HepG2 (cell line): ENCODE measurements at regions not wholly inside any gene's neighbourhood (a gene's known extent, or its start where the extent isn't known, plus 50 kb on each side); places are given as distances from the start of the nearest gene placed in this dataset.
A peak's percentile ranks its signal among the peaks of the same experiment; 100 is the strongest.

Experiments
- ATAC-seq: fragments of 200-7000 bp; cut with Tn5 transposase; 3 replicates; pipeline ENCODE4 v1.9.1; 2020; ENCODE audit warnings: mild to moderate bottlenecking, moderate library complexity
- BruUV-seq: library from RNA; stranded (reverse); fragments of 400-500 nt; replicated peaks from 2 replicates; lab custom pipeline; 2021; lab: Mats Ljungman, UMichigan
- CTCF ChIA-PET: fragments of 300-600 bp; formaldehyde crosslinking; extraction: SDS; loops from one replicate; lab custom pipeline; 2021; ENCODE audit warnings: low total read pairs, inconsistent platforms, low intra/inter-chr PET ratio; lab: Yijun Ruan, JAX
- POLR2A ChIA-PET: fragments of 350-600 bp; sonication (Branson Sonifier 250); formaldehyde crosslinking; loops from one replicate; lab custom pipeline; 2020; ENCODE audit warnings: antibody characterized with exemption, inconsistent platforms; lab: Yijun Ruan, JAX
- DNase-seq: peaks from one replicate; pipeline ENCODE4 v3.0.0-alpha.2; 2015; ENCODE audit warnings: low spot score
- FAIRE-seq: peaks from 3 replicates; lab custom pipeline; 2011; peaks lifted over from hg19 to GRCh38; lab: Jason Lieb, UNC
- H2AFZ ChIP-seq: one replicate; pipeline ENCODE4 v1.6.1; 2011; ENCODE audit warnings: low read length, inconsistent platforms
- H3K27ac ChIP-seq: fragments of 300-600 bp; 3 replicates; pipeline ENCODE4 v1.8.0; 2011; ENCODE audit warnings: mixed run types, mild to moderate bottlenecking, mixed read lengths, low read length, inconsistent platforms; ENCODE audit not compliant: insufficient read depth; ENCODE audit errors: extremely low read length
- H3K27me3 ChIP-seq, 2 experiments: fragments of 200-600 bp in 1 of 2; 2 replicates in 1 of 2; 3 replicates in 1 of 2; pipeline versions ENCODE4 v1.6.0 to v1.8.0; 2011; ENCODE audit warnings: low read length in 2 of 2, mild to moderate bottlenecking in 2 of 2, moderate library complexity in 2 of 2, inconsistent platforms in 1 of 2; ENCODE audit not compliant: insufficient read depth in 2 of 2, control insufficient read depth in 1 of 2
- H3K36me3 ChIP-seq, 2 experiments: fragments of 200-600 bp in 1 of 2; replicated peaks in 1 of 2; 2 replicates in 1 of 2; 3 replicates in 1 of 2; pipeline versions ENCODE4 v1.5.1 to v1.8.0; 2011; ENCODE audit warnings: low read length in 2 of 2, inconsistent platforms in 1 of 2; ENCODE audit not compliant: insufficient read depth in 2 of 2, control insufficient read depth in 1 of 2
- H3K4me1 ChIP-seq: 2 replicates; pipeline ENCODE4 v1.5.1; 2012; ENCODE audit warnings: low read length, inconsistent platforms; ENCODE audit not compliant: insufficient read depth
- H3K4me2 ChIP-seq: 2 replicates; pipeline ENCODE4 v1.6.0; 2011; ENCODE audit warnings: low read depth, low read length, inconsistent platforms
- H3K4me3 ChIP-seq, 3 experiments: fragments of 200-600 bp in 1 of 3; sonication (generic), shearing (Covaris generic) in 1 of 3; replicated peaks in 1 of 3; 2 replicates each; pipeline ENCODE4 v1.5.1; 2011 to 2016; ENCODE audit warnings: low read length in 3 of 3, inconsistent platforms in 2 of 3, low read depth in 2 of 3, mild to moderate bottlenecking in 2 of 3, control low read depth in 1 of 3, mixed read lengths in 1 of 3; ENCODE audit not compliant: insufficient read depth in 1 of 3
- H3K79me2 ChIP-seq: one replicate; pipeline ENCODE4 v1.6.1; 2011; ENCODE audit warnings: low read length, inconsistent platforms; ENCODE audit not compliant: insufficient read depth
- H3K9ac ChIP-seq: 2 replicates; pipeline ENCODE4 v1.6.0; 2011; ENCODE audit warnings: mild to moderate bottlenecking, low read depth, low read length, inconsistent platforms; ENCODE audit not compliant: insufficient read depth
- H3K9me3 ChIP-seq: 2 replicates; pipeline ENCODE4 v1.5.1; 2012; ENCODE audit warnings: mild to moderate bottlenecking, low read length
- H4K20me1 ChIP-seq: 2 replicates; pipeline ENCODE4 v1.6.0; 2011; ENCODE audit warnings: inconsistent platforms, mild to moderate bottlenecking, low read length, moderate library complexity; ENCODE audit not compliant: insufficient read depth
- BORCS8-MEF2B ChIP-seq: sonication (generic); formaldehyde crosslinking; IDR thresholded peaks from 2 replicates; pipeline ENCODE4 v1.8.0; 2022; ENCODE audit warnings: mild to moderate bottlenecking, missing genetic modification reagents
- CCDC6 ChIP-seq: sonication (generic); formaldehyde crosslinking; IDR thresholded peaks from 2 replicates; pipeline ENCODE4 v1.8.1; 2022; ENCODE audit warnings: mild to moderate bottlenecking, missing genetic modification reagents, moderate library complexity
- MAFF ChIP-seq: IDR thresholded peaks from 2 replicates; pipeline ENCODE4 v1.6.1; 2011; ENCODE audit warnings: low read depth, low read length, improper control_type of control experiment
- MAFK ChIP-seq, 2 experiments: IDR thresholded peaks in 1 of 2; conservative IDR thresholded peaks in 1 of 2; 2 replicates each; pipeline ENCODE4 v1.6.1; 2011; ENCODE audit warnings: improper control_type of control experiment in 2 of 2, low read length in 2 of 2
- SMYD3 ChIP-seq: sonication (generic); formaldehyde crosslinking; IDR thresholded peaks from 2 replicates; pipeline ENCODE4 v1.8.1; 2023; ENCODE audit warnings: mild to moderate bottlenecking, missing genetic modification reagents
- WGBS: methylation state at CpG from one replicate; pipeline ENCODE4 v1.1.6; 2017; ENCODE audit warnings: low lambda C conversion rate; 5-methylcytosine and 5-hydroxymethylcytosine counted together
- in situ Hi-C: cut with HindIII; loops from 2 replicates; pipeline ENCODE4 v1.10.0; 2017; ENCODE audit warnings: low pct_unique_long_range_greater_than_20kb; ENCODE audit not compliant: extremely low pct_ligation_motif_present
- intact Hi-C: fragments of 100-400 bp; cut with micrococcal nuclease; formaldehyde crosslinking; loops from one replicate; pipeline ENCODE4 v1.10.0; 2022; ENCODE audit not compliant: unreplicated experiment

DNA sequence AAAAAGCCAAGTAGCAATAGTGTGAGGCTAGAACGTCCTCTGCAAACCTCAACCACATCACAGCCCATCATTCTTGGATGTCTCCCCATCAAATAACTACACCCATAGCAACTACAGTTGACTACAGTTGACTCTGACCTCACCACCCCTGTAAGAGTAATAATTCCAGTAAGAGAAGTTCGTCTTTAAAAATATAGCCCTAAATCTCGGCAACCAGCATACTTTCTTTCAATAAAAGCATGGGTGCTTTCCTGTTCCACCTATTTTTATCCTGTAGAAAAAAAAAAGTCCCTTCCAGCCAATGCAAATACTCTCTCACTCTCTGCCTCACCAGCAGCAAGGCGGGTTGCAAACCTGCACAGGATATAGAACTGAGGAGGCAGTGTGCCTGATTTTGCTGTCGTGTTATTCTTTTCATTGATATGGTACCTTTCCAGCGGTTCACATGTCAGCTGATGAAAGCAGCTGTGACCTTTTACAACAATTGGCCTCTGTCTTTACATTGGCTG is 187.5 kb upstream of the NFE2L3 start:
- FAIRE-seq = no peak
- H3K27me3 ChIP-seq = peaks cover 0 to 14% of the 10 kb centered on the region in 2 experiments; a peak in 3 of 5 replicates
- ChIA-PET POLR2A (no interaction called here), CTCF (no interaction called here)
- H3K4me2 ChIP-seq = no peak overlapping the region
- H4K20me1 ChIP-seq = no peaks in the 10 kb centered on the region
- no peak overlapping the region for H3K27ac ChIP-seq
- BruUV-seq = no TSS peak
- ATAC-seq = no peak
- no peak for DNase-seq
- WGBS = 13% methylated on average over 6 of the region's 6 CpGs
- no peaks in the 10 kb centered on the region for H3K36me3 ChIP-seq
- H3K4me1 ChIP-seq = peaks cover 2% of the 10 kb centered on the region
- H3K79me2 ChIP-seq = no peaks in the 10 kb centered on the region
- no peak for TF ChIP-seq SMYD3 (CRISPR knock-in tag)
- TF ChIP-seq BORCS8-MEF2B (CRISPR knock-in tag) = no peak
- in situ Hi-C loops = no loop called here
- no peak overlapping the region for H2AFZ ChIP-seq
- no peak overlapping the region for H3K9ac ChIP-seq
- no peaks in the 10 kb centered on the region for H3K9me3 ChIP-seq
- H3K4me3 ChIP-seq = no peak overlapping the region
- intact Hi-C loops = no loop called here

GRCh38 chr7:25965405-25966123 is 186.4 kb upstream of the NFE2L3 start:
- Histone ChIP-seq H3K9me3 (no peaks in the 10 kb centered on the region), H3K4me2 (no peak overlapping the region), H3K4me3 (no peak overlapping the region), H3K27me3 (peaks cover 0 to 14% of the 10 kb centered on the region in 2 experiments; a peak in 3 of 5 replicates), H3K79me2 (no peaks in the 10 kb centered on the region), H2AFZ (no peak overlapping the region), H3K27ac (no peak overlapping the region), H3K4me1 (no peaks in the 10 kb centered on the region), H3K9ac (no peak overlapping the region), H4K20me1 (no peaks in the 10 kb centered on the region), H3K36me3 (no peaks in the 10 kb centered on the region)
- in situ Hi-C loops (no loop called here), intact Hi-C loops (no loop called here)
- no TSS peak for BruUV-seq
- POLR2A ChIA-PET = no interaction called here
- ATAC-seq = no peak
- no peak for FAIRE-seq
- 45% methylated on average over 6 of the region's 6 CpGs for WGBS
- TF ChIP-seq CCDC6 (CRISPR knock-in tag) = no peak
- TF ChIP-seq MAFF = peak; percentile 29; the same call in 1 of the 2 replicates
- TF ChIP-seq MAFK (conservative IDR thresholded peaks at IDR 0.05 in 1 of 2, IDR thresholded peaks at IDR 0.05 in 1 of 2; ENCODE audit: low read length in 2 of 2) = peak; percentile 27 to 61; a peak in 2 of 4 replicates
- DNase-seq = no peak
- CTCF ChIA-PET = no interaction called here
